H1 (cell line): ENCODE measurements at regions not wholly inside any gene's neighbourhood (a gene's known extent, or its start where the extent isn't known, plus 50 kb on each side); places are given as distances from the start of the nearest gene placed in this dataset.

ENCODE experiments used
- CTCF ChIA-PET: fragments of 300-600 bp; sonication (Branson Sonifier 250); formaldehyde crosslinking; loops from one replicate; lab custom pipeline; 2021; ENCODE audit not compliant: partially characterized antibody; lab: Charles Lee
- POLR2A ChIA-PET: fragments of 300-600 bp; sonication (Branson Sonifier 250); formaldehyde crosslinking; loops from one replicate; lab custom pipeline; 2021; ENCODE audit warnings: inconsistent platforms; ENCODE audit not compliant: partially characterized antibody; lab: Charles Lee
- DNase-seq, 2 experiments: peaks; one replicate each; pipeline versions ENCODE4 v3.0.0 to v3.0.0-alpha.2; 2010 to 2022; ENCODE audit warnings: low spot score in 2 of 2, low read depth in 1 of 2, mixed read lengths in 1 of 2
- FAIRE-seq: peaks from 2 replicates; lab custom pipeline; 2011; peaks lifted over from hg19 to GRCh38; lab: Jason Lieb, UNC
- H2AFZ ChIP-seq: 2 replicates; pipeline ENCODE4 v1.8.1; 2012; ENCODE audit warnings: low read length, inconsistent platforms
- H2AK5ac ChIP-seq: 2 replicates; pipeline ENCODE4 v1.6.1; 2013; ENCODE audit warnings: low read depth, low read length
- H2BK120ac ChIP-seq: replicated peaks from 2 replicates; pipeline ENCODE3; 2013; ENCODE audit warnings: low read depth, low read length, inconsistent platforms
- H2BK12ac ChIP-seq: 2 replicates; pipeline ENCODE4 v1.6.1; 2013; ENCODE audit warnings: low read depth, low read length
- H2BK15ac ChIP-seq: 2 replicates; pipeline ENCODE4 v1.6.1; 2013; ENCODE audit warnings: low read length
- H2BK20ac ChIP-seq: 2 replicates; pipeline ENCODE4 v1.6.1; 2013; ENCODE audit warnings: low read length
- H2BK5ac ChIP-seq: 2 replicates; pipeline ENCODE4 v1.6.1; 2013; ENCODE audit warnings: low read depth, low read length
- H3K14ac ChIP-seq: 2 replicates; pipeline ENCODE4 v1.6.1; 2013; ENCODE audit warnings: inconsistent platforms; ENCODE audit not compliant: insufficient read length
- H3K18ac ChIP-seq: 2 replicates; pipeline ENCODE4 v1.6.1; 2013; ENCODE audit warnings: low read length; ENCODE audit errors: extremely low read depth
- H3K23ac ChIP-seq: 2 replicates; pipeline ENCODE4 v1.6.1; 2013; ENCODE audit warnings: inconsistent platforms; ENCODE audit not compliant: insufficient read length
- H3K23me2 ChIP-seq: 2 replicates; pipeline ENCODE4 v1.6.1; 2013; ENCODE audit warnings: low read depth, low read length
- H3K27ac ChIP-seq: 2 replicates; pipeline ENCODE4 v1.6.1; 2011; ENCODE audit warnings: low read depth, low read length, inconsistent platforms
- H3K27me3 ChIP-seq, 4 experiments: replicated peaks in 1 of 4; 1 replicate in 1 of 4; 2 replicates in 3 of 4; pipeline versions ENCODE4 v1.6.1 to v1.8.1; 2011 to 2013; ENCODE audit warnings: low read length in 3 of 4, mild to moderate bottlenecking in 3 of 4, inconsistent platforms in 2 of 4, mixed read lengths in 2 of 4, moderate library complexity in 1 of 4; ENCODE audit not compliant: control insufficient read depth in 3 of 4, insufficient read depth in 3 of 4; ENCODE audit errors: extremely low read depth in 1 of 4
- H3K36me3 ChIP-seq, 4 experiments: 2 replicates each; pipeline versions ENCODE4 v1.6.1 to v1.8.1; 2011 to 2013; ENCODE audit warnings: mild to moderate bottlenecking in 4 of 4, low read length in 3 of 4, moderate library complexity in 2 of 4, control low read depth in 1 of 4, inconsistent platforms in 1 of 4; ENCODE audit not compliant: insufficient read depth in 4 of 4, control insufficient read depth in 2 of 4
- H3K4ac ChIP-seq: replicated peaks from 2 replicates; pipeline ENCODE3; 2013; ENCODE audit warnings: low read length, low read depth, mixed read lengths, inconsistent platforms; ENCODE audit not compliant: insufficient read length
- H3K4me1 ChIP-seq, 4 experiments: replicated peaks in 1 of 4; 1 replicate in 1 of 4; 2 replicates in 3 of 4; pipeline versions ENCODE4 v1.6.1 to v1.8.1; 2011 to 2013; ENCODE audit warnings: low read length in 3 of 4, inconsistent platforms in 2 of 4, mixed read lengths in 1 of 4; ENCODE audit not compliant: insufficient read depth in 4 of 4, control insufficient read depth in 3 of 4
- H3K4me2 ChIP-seq, 2 experiments: 2 replicates each; pipeline versions ENCODE4 v1.6.1 to v1.8.1; 2011 to 2013; ENCODE audit warnings: low read depth in 2 of 2, low read length in 2 of 2, control low read depth in 1 of 2, inconsistent platforms in 1 of 2, mild to moderate bottlenecking in 1 of 2; ENCODE audit not compliant: insufficient read depth in 1 of 2
- H3K4me3 ChIP-seq, 4 experiments: fragments of 200-600, 300-600 bp in 1 of 4; sonication (generic), shearing (Covaris generic), sonication (Bioruptor Twin) in 1 of 4; 2 replicates each; pipeline versions ENCODE4 v1.5.1 to v1.8.1; 2011 to 2016; ENCODE audit warnings: low read length in 4 of 4, low read depth in 3 of 4, control low read depth in 2 of 4, inconsistent platforms in 2 of 4, mild to moderate bottlenecking in 2 of 4, mixed read lengths in 1 of 4, moderate library complexity in 1 of 4; ENCODE audit not compliant: insufficient read depth in 2 of 4; ENCODE audit errors: extremely low read depth in 1 of 4
- H3K56ac ChIP-seq: replicated peaks from 2 replicates; pipeline ENCODE3; 2013; ENCODE audit warnings: low read depth, mild to moderate bottlenecking, mixed read lengths, low read length, inconsistent platforms; ENCODE audit not compliant: insufficient read length
- H3K79me1 ChIP-seq: 2 replicates; pipeline ENCODE4 v1.6.1; 2013; ENCODE audit warnings: low read depth, low read length, control low read depth
- H3K79me2 ChIP-seq, 2 experiments: 2 replicates each; pipeline versions ENCODE4 v1.6.1 to v1.8.1; 2012 to 2013; ENCODE audit warnings: low read length in 2 of 2, mild to moderate bottlenecking in 2 of 2, inconsistent platforms in 1 of 2; ENCODE audit not compliant: insufficient read depth in 2 of 2, control insufficient read depth in 1 of 2
- H3K9ac ChIP-seq, 4 experiments: replicated peaks in 1 of 4; 1 replicate in 1 of 4; 2 replicates in 3 of 4; pipeline versions ENCODE4 v1.6.1 to v1.8.1; 2011 to 2013; ENCODE audit warnings: low read depth in 3 of 4, low read length in 3 of 4, control low read depth in 2 of 4, mild to moderate bottlenecking in 2 of 4, moderate library complexity in 2 of 4, inconsistent platforms in 1 of 4; ENCODE audit errors: extremely low read depth in 1 of 4
- H3K9me3 ChIP-seq, 2 experiments: 2 replicates each; pipeline versions ENCODE4 v1.6.1 to v1.8.1; 2012 to 2013; ENCODE audit warnings: mild to moderate bottlenecking in 2 of 2, moderate library complexity in 2 of 2, control low read depth in 1 of 2, inconsistent platforms in 1 of 2, low read depth in 1 of 2, low read length in 1 of 2, mixed read lengths in 1 of 2; ENCODE audit not compliant: insufficient read depth in 2 of 2
- H4K20me1 ChIP-seq, 2 experiments: replicated peaks in 1 of 2; 2 replicates each; pipeline versions ENCODE3 to v1.8.1; 2011 to 2013; ENCODE audit warnings: inconsistent platforms in 2 of 2, low read length in 2 of 2, mild to moderate bottlenecking in 1 of 2; ENCODE audit not compliant: insufficient read depth in 2 of 2, control insufficient read depth in 1 of 2
- H4K5ac ChIP-seq: 2 replicates; pipeline ENCODE4 v1.6.1; 2013; ENCODE audit warnings: low read length, low read depth, mixed read lengths, inconsistent platforms; ENCODE audit not compliant: insufficient read length
- H4K8ac ChIP-seq: 2 replicates; pipeline ENCODE4 v1.8.0; 2013; ENCODE audit warnings: mild to moderate bottlenecking, moderate library complexity, low read length, inconsistent platforms; ENCODE audit not compliant: insufficient read depth; ENCODE audit errors: extremely low read depth
- H4K91ac ChIP-seq: replicated peaks from 2 replicates; pipeline ENCODE3; 2013; ENCODE audit warnings: low read length, mixed read lengths, inconsistent platforms; ENCODE audit not compliant: insufficient read length
- EZH2 ChIP-seq: fragments of 200-600 bp; sonication (generic); IDR thresholded peaks from 2 replicates; pipeline ENCODE4 v1.7.1; 2012; ENCODE audit warnings: low read depth, mild to moderate bottlenecking, moderate library complexity, low read length, inconsistent platforms; ENCODE audit not compliant: severe bottlenecking
- HDAC2 ChIP-seq, 2 experiments: fragments of 300-600 bp in 1 of 2; sonication (generic) in 1 of 2; IDR thresholded peaks; 2 replicates each; pipeline ENCODE4 v1.6.1; 2011 to 2012; ENCODE audit warnings: low read depth in 2 of 2, low read length in 2 of 2, mild to moderate bottlenecking in 2 of 2, moderate library complexity in 2 of 2, borderline replicate concordance in 1 of 2, inconsistent platforms in 1 of 2
- JUN ChIP-seq: IDR thresholded peaks from 2 replicates; pipeline ENCODE4 v1.6.1; 2011; ENCODE audit warnings: low read depth, mild to moderate bottlenecking, improper control_type of control experiment, low read length
- MAFK ChIP-seq: IDR thresholded peaks from 2 replicates; pipeline ENCODE4 v1.6.1; 2012; ENCODE audit warnings: low read depth, mild to moderate bottlenecking, improper control_type of control experiment, low read length
- SIRT6 ChIP-seq: IDR thresholded peaks from one replicate; pipeline ENCODE4 v1.7.1; 2012; ENCODE audit warnings: low read length, inconsistent platforms
- SP1 ChIP-seq: IDR thresholded peaks from 2 replicates; pipeline ENCODE4 v1.6.1; 2011; ENCODE audit warnings: low read depth, low read length
- USF2 ChIP-seq: IDR thresholded peaks from 2 replicates; pipeline ENCODE4 v1.6.1; 2011; ENCODE audit warnings: low read length, improper control_type of control experiment
- ZNF274 ChIP-seq: IDR thresholded peaks from 2 replicates; pipeline ENCODE4 v1.7.0; 2012; ENCODE audit warnings: low read length, borderline replicate concordance; ENCODE audit errors: extremely low read depth
- WGBS, 2 experiments: shearing (Covaris generic) in 1 of 2; methylation state at CpG; one replicate each; pipeline versions ENCODE4 v1.1.6 to v1.1.7; 2013 to 2015; ENCODE audit warnings: low lambda C conversion rate in 2 of 2, mixed read lengths in 2 of 2, inconsistent platforms in 1 of 2, low coverage in 1 of 2, missing lambda C conversion rate in 1 of 2; ENCODE audit not compliant: insufficient replicate concordance in 2 of 2, insufficient coverage in 1 of 2, insufficient read length in 1 of 2; ENCODE audit errors: extremely low coverage in 1 of 2, missing lambda C conversion rate in 1 of 2; 5-methylcytosine and 5-hydroxymethylcytosine counted together

GRCh38 chr21:20250337-20250736 is 747.9 kb upstream of the NCAM2 start:
- no peak overlapping the region for H3K9ac ChIP-seq
- no peak overlapping the region for H3K4me2 ChIP-seq
- H3K23ac ChIP-seq = no peak overlapping the region
- no peak overlapping the region for H3K4me3 ChIP-seq
- H3K23me2 ChIP-seq = no peaks in the 10 kb centered on the region
- H2BK5ac ChIP-seq = no peak overlapping the region
- peaks cover 0 to 3% (median 0%) of the 10 kb centered on the region in 4 experiments; a peak in 1 of 7 replicates for H3K4me1 ChIP-seq
- no peaks in the 10 kb centered on the region for H3K79me2 ChIP-seq
- no peak overlapping the region for H2AFZ ChIP-seq
- H3K27ac ChIP-seq = no peak overlapping the region
- no peak overlapping the region for H3K4ac ChIP-seq
- FAIRE-seq = no peak
- no peaks in the 10 kb centered on the region for H4K20me1 ChIP-seq
- H3K56ac ChIP-seq = no peak overlapping the region
- H4K8ac ChIP-seq = no peak overlapping the region
- H3K9me3 ChIP-seq = no peaks in the 10 kb centered on the region
- no peak overlapping the region for H4K91ac ChIP-seq
- no peak for DNase-seq
- no peak overlapping the region for H2BK15ac ChIP-seq
- CTCF ChIA-PET = interaction anchor here (0.9 to 1.3 kb wide), 2 partner anchors 8 to 193 kb away, joined by 4 read pairs; no protein-coding TSS in a partner anchor
- H3K79me1 ChIP-seq = no peaks in the 10 kb centered on the region
- POLR2A ChIA-PET = no interaction called here
- no peaks in the 10 kb centered on the region for H3K36me3 ChIP-seq
- WGBS, 2 experiments = 62% methylated on average over 3 of the region's 3 CpGs; no CpG with 5 or more reads in 1 of the 2 experiments
- H3K27me3 ChIP-seq = no peaks in the 10 kb centered on the region
- no peak overlapping the region for H2BK120ac ChIP-seq
- H3K14ac ChIP-seq = no peak overlapping the region
- H2AK5ac ChIP-seq = no peak overlapping the region
- no peak for TF ChIP-seq HDAC2 (IDR thresholded peaks at IDR 0.05; ENCODE audit: borderline replicate concordance in 1 of 2, low read depth in 2 of 2, low read length in 2 of 2)
- TF ChIP-seq MAFK = no peak
- TF ChIP-seq ZNF274 = no peak
- TF ChIP-seq SP1 = no peak
- no peak for TF ChIP-seq USF2
- TF ChIP-seq SIRT6 = no peak
- no peak for TF ChIP-seq JUN
- TF ChIP-seq EZH2 = no peak
- H4K5ac ChIP-seq = no peak overlapping the region
- no peak overlapping the region for H2BK20ac ChIP-seq
- no peak overlapping the region for H2BK12ac ChIP-seq
- H3K18ac ChIP-seq = no peak overlapping the region
